Naive thymus-derived CD4-positive, alpha-beta T cell (primary cell): ENCODE measurements at regions not wholly inside any gene's neighbourhood (a gene's known extent, or its start where the extent isn't known, plus 50 kb on each side); places are given as distances from the start of the nearest gene placed in this dataset.

Source experiments
- ATAC-seq: fragments of 150-1000 bp; cut with Tn5 transposase; 2 replicates; pipeline ENCODE4 v1.10.0; 2021; ENCODE audit warnings: mild to moderate bottlenecking, moderate library complexity
- CTCF ChIA-PET: fragments of 350-600 bp; sonication (Branson Sonifier 250); formaldehyde crosslinking; loops from one replicate; lab custom pipeline; 2021; ENCODE audit warnings: antibody characterized with exemption; lab: Charles Lee
- POLR2A ChIA-PET: fragments of 350-600 bp; sonication (Branson Sonifier 250); formaldehyde crosslinking; loops from one replicate; lab custom pipeline; 2021; ENCODE audit warnings: antibody characterized with exemption, inconsistent platforms; lab: Charles Lee
- DNase-seq, 9 donors: peaks; one replicate each; pipeline versions ENCODE4 v3.0.0 to v3.0.0-alpha.2; 2020 to 2022; ENCODE audit warnings: mixed read lengths in 1 of 9
- H3K27ac ChIP-seq: one replicate; pipeline ENCODE4 v1.7.0; 2013; ENCODE audit warnings: mild to moderate bottlenecking, low read depth, low read length, moderate library complexity
- H3K27me3 ChIP-seq, 2 donors: one replicate each; pipeline ENCODE4 v1.7.0; 2013; ENCODE audit warnings: low read length in 2 of 2, mild to moderate bottlenecking in 2 of 2, moderate library complexity in 2 of 2; ENCODE audit not compliant: control insufficient read depth in 2 of 2, insufficient read depth in 2 of 2
- H3K36me3 ChIP-seq, 3 experiments: 1 replicate in 2 of 3; 2 replicates in 1 of 3; pipeline ENCODE4 v1.7.0; 2013; ENCODE audit warnings: low read length in 3 of 3, mild to moderate bottlenecking in 3 of 3, moderate library complexity in 1 of 3; ENCODE audit not compliant: insufficient read depth in 3 of 3, control insufficient read depth in 2 of 3
- H3K4me1 ChIP-seq, 2 donors: one replicate each; pipeline ENCODE4 v1.7.0; 2013; ENCODE audit warnings: low read length in 2 of 2, mild to moderate bottlenecking in 2 of 2, moderate library complexity in 1 of 2; ENCODE audit not compliant: control insufficient read depth in 2 of 2, insufficient read depth in 2 of 2
- H3K4me3 ChIP-seq: 2 replicates; pipeline ENCODE4 v1.7.0; 2013; ENCODE audit warnings: mild to moderate bottlenecking, low read length
- H3K9me3 ChIP-seq, 3 experiments: 1 replicate in 2 of 3; 2 replicates in 1 of 3; pipeline ENCODE4 v1.7.0; 2013; ENCODE audit warnings: low read length in 3 of 3; ENCODE audit not compliant: control insufficient read depth in 2 of 3
- H3K27ac Mint-ChIP-seq, 9 donors: one replicate each; pipeline ENCODE4 v1.8.0; 2020 to 2022; ENCODE audit warnings: mixed read lengths in 9 of 9, mild to moderate bottlenecking in 8 of 9, moderate library complexity in 5 of 9, inconsistent platforms in 2 of 9
- H3K27me3 Mint-ChIP-seq, 5 donors: one replicate each; pipeline ENCODE4 v1.8.0; 2021 to 2022; ENCODE audit warnings: mixed read lengths in 5 of 5, mild to moderate bottlenecking in 1 of 5
- H3K36me3 Mint-ChIP-seq, 5 donors: one replicate each; pipeline ENCODE4 v1.8.0; 2020 to 2022; ENCODE audit warnings: mixed read lengths in 5 of 5, mild to moderate bottlenecking in 3 of 5, inconsistent platforms in 1 of 5
- H3K4me1 Mint-ChIP-seq, 7 donors: one replicate each; pipeline ENCODE4 v1.8.0; 2020 to 2022; ENCODE audit warnings: mixed read lengths in 7 of 7, mild to moderate bottlenecking in 3 of 7, inconsistent platforms in 1 of 7
- H3K4me3 Mint-ChIP-seq, 10 donors: one replicate each; pipeline ENCODE4 v1.8.0; 2020 to 2022; ENCODE audit warnings: mild to moderate bottlenecking in 10 of 10, mixed read lengths in 10 of 10, moderate library complexity in 6 of 10, inconsistent platforms in 2 of 10
- H3K9me3 Mint-ChIP-seq, 11 donors: one replicate each; pipeline ENCODE4 v1.8.0; 2020 to 2022; ENCODE audit warnings: mixed read lengths in 11 of 11, mild to moderate bottlenecking in 4 of 11, inconsistent platforms in 1 of 11, moderate library complexity in 1 of 11
- intact Hi-C, 2 donors: fragments of 100-400 bp; cut with micrococcal nuclease; formaldehyde crosslinking; loops; one replicate each; pipeline ENCODE4 v1.15.1; 2023

GRCh38 chr10:61188691-61189090 is 244.7 kb upstream of the RHOBTB1 start:
- peaks cover 0 to 5% (median 0%) of the 10 kb centered on the region in 5 donors for H3K36me3 Mint-ChIP-seq
- H3K27me3 ChIP-seq, result no peaks in the 10 kb centered on the region
- H3K9me3 Mint-ChIP-seq, result peaks cover 0 to 14% (median 7%) of the 10 kb centered on the region in 11 donors
- no peaks in the 10 kb centered on the region for H3K9me3 ChIP-seq
- H3K27me3 Mint-ChIP-seq, result peaks cover 0 to 14% (median 7%) of the 10 kb centered on the region in 5 donors
- no peak for DNase-seq
- ATAC-seq, result no peak
- H3K27ac Mint-ChIP-seq, result no peak overlapping the region
- no peak overlapping the region for H3K4me3 ChIP-seq
- no peaks in the 10 kb centered on the region for H3K36me3 ChIP-seq
- H3K27ac ChIP-seq, result no peak overlapping the region
- POLR2A ChIA-PET, result no interaction called here
- H3K4me1 ChIP-seq, result no peaks in the 10 kb centered on the region
- CTCF ChIA-PET, result no interaction called here
- no peaks in the 10 kb centered on the region for H3K4me1 Mint-ChIP-seq
- intact Hi-C loops, result no loop called here
- H3K4me3 Mint-ChIP-seq, result no peak overlapping the region

GRCh38 chr10:61188101-61188500 is 244.1 kb upstream of the RHOBTB1 start:
- ChIA-PET POLR2A (no interaction called here), CTCF (no interaction called here)
- peaks cover 0 to 4% (median 0%) of the 10 kb centered on the region in 5 donors for H3K36me3 Mint-ChIP-seq
- H3K4me3 Mint-ChIP-seq, result no peak overlapping the region
- H3K27me3 Mint-ChIP-seq, result peaks cover 0 to 11% (median 3%) of the 10 kb centered on the region in 5 donors
- no peaks in the 10 kb centered on the region for H3K9me3 ChIP-seq
- no peaks in the 10 kb centered on the region for H3K4me1 Mint-ChIP-seq
- intact Hi-C loops, result no loop called here
- peaks cover 0 to 10% (median 4%) of the 10 kb centered on the region in 11 donors for H3K9me3 Mint-ChIP-seq
- no peaks in the 10 kb centered on the region for H3K36me3 ChIP-seq
- H3K27ac Mint-ChIP-seq, result no peak overlapping the region
- ATAC-seq (no peak), DNase-seq (no peak)
- H3K27me3 ChIP-seq, result no peaks in the 10 kb centered on the region
- no peak overlapping the region for H3K4me3 ChIP-seq
- no peak overlapping the region for H3K27ac ChIP-seq
- no peaks in the 10 kb centered on the region for H3K4me1 ChIP-seq

- Histone ChIP-seq H3K9me3 (no peaks in the 10 kb centered on the region), H3K27ac (no peak overlapping the region), H3K4me3 (no peak overlapping the region), H3K27me3 (no peaks in the 10 kb centered on the region), H3K4me1 (no peaks in the 10 kb centered on the region), H3K36me3 (no peaks in the 10 kb centered on the region)
- ChIA-PET CTCF (no interaction called here), POLR2A (no interaction called here)
- no peak overlapping the region for H3K4me3 Mint-ChIP-seq
- DNase-seq (no peak), ATAC-seq (no peak)
- H3K27ac Mint-ChIP-seq, result no peak overlapping the region
- H3K9me3 Mint-ChIP-seq, result peaks cover 0 to 6% (median 0%) of the 10 kb centered on the region in 11 donors
- H3K4me1 Mint-ChIP-seq, result no peaks in the 10 kb centered on the region
- peaks cover 0 to 7% (median under 1%) of the 10 kb centered on the region in 5 donors for H3K27me3 Mint-ChIP-seq
- intact Hi-C loops, result no loop called here
- no peaks in the 10 kb centered on the region for H3K36me3 Mint-ChIP-seq
Observed at GRCh38 chr10:61187601-61188000, 243.6 kb upstream of the RHOBTB1 start.

DNA sequence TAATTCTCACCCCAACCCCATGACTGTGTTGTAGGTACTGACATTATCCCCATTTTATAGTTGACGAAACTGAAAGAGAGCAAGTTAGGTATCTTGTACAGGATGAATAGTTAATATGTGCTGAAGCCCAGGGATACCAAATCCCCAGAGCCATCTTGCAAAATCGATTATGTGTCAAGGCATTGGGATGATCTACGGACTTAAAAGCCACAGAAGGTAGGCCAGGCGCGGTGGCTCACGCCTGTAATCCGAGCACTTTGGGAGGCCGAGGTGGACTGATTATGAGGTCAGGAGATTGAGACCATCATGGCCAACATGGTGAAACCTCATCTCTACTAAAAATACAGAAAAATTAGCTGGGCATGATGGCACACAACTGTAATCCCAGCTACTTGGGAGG is 242.4 kb upstream of the RHOBTB1 start:
- Mint-ChIP-seq H3K27me3 (peaks cover 0 to 7% (median 2%) of the 10 kb centered on the region in 5 donors), H3K27ac (no peak overlapping the region), H3K36me3 (no peaks in the 10 kb centered on the region), H3K4me3 (no peak overlapping the region), H3K4me1 (no peaks in the 10 kb centered on the region), H3K9me3 (peaks cover 0 to 2% (median 0%) of the 10 kb centered on the region in 11 donors)
- Histone ChIP-seq H3K36me3 (no peaks in the 10 kb centered on the region), H3K27me3 (no peaks in the 10 kb centered on the region), H3K4me3 (no peak overlapping the region), H3K9me3 (no peaks in the 10 kb centered on the region), H3K4me1 (no peaks in the 10 kb centered on the region), H3K27ac (no peak overlapping the region)
- ATAC-seq (no peak), DNase-seq (no peak)
- ChIA-PET POLR2A (no interaction called here), CTCF (no interaction called here)
- intact Hi-C loops, result no loop called here

- ATAC-seq (no peak), DNase-seq (no peak)
- Histone ChIP-seq H3K4me1 (no peaks in the 10 kb centered on the region), H3K36me3 (no peaks in the 10 kb centered on the region), H3K4me3 (no peak overlapping the region), H3K27me3 (no peaks in the 10 kb centered on the region), H3K27ac (no peak overlapping the region), H3K9me3 (no peaks in the 10 kb centered on the region)
- H3K4me3 Mint-ChIP-seq, result no peak overlapping the region
- H3K27ac Mint-ChIP-seq, result no peak overlapping the region
- peaks cover 0 to 6% (median 2%) of the 10 kb centered on the region in 5 donors for H3K27me3 Mint-ChIP-seq
- intact Hi-C loops, result no loop called here
- ChIA-PET POLR2A (no interaction called here), CTCF (no interaction called here)
- no peaks in the 10 kb centered on the region for H3K36me3 Mint-ChIP-seq
- no peaks in the 10 kb centered on the region for H3K4me1 Mint-ChIP-seq
- H3K9me3 Mint-ChIP-seq, result peaks cover 0 to 2% (median 0%) of the 10 kb centered on the region in 11 donors
Observed at GRCh38 chr10:61184429-61184828, 240.4 kb upstream of the RHOBTB1 start.

GRCh38 chr10:61183967-61184366 is 240.0 kb upstream of the RHOBTB1 start:
- H3K9me3 Mint-ChIP-seq, result peaks cover 0 to 2% (median 0%) of the 10 kb centered on the region in 11 donors
- intact Hi-C loops, result no loop called here
- no peaks in the 10 kb centered on the region for H3K4me1 ChIP-seq
- H3K4me3 Mint-ChIP-seq, result no peak overlapping the region
- H3K9me3 ChIP-seq, result no peaks in the 10 kb centered on the region
- H3K36me3 ChIP-seq, result no peaks in the 10 kb centered on the region
- no peak overlapping the region for H3K4me3 ChIP-seq
- CTCF ChIA-PET, result no interaction called here
- no peak overlapping the region for H3K27ac Mint-ChIP-seq
- H3K27me3 ChIP-seq, result no peaks in the 10 kb centered on the region
- POLR2A ChIA-PET, result no interaction called here
- DNase-seq (no peak), ATAC-seq (no peak)
- no peaks in the 10 kb centered on the region for H3K36me3 Mint-ChIP-seq
- H3K27me3 Mint-ChIP-seq, result peaks cover 0 to 6% (median 2%) of the 10 kb centered on the region in 5 donors
- H3K4me1 Mint-ChIP-seq, result no peaks in the 10 kb centered on the region
- H3K27ac ChIP-seq, result no peak overlapping the region

DNA sequence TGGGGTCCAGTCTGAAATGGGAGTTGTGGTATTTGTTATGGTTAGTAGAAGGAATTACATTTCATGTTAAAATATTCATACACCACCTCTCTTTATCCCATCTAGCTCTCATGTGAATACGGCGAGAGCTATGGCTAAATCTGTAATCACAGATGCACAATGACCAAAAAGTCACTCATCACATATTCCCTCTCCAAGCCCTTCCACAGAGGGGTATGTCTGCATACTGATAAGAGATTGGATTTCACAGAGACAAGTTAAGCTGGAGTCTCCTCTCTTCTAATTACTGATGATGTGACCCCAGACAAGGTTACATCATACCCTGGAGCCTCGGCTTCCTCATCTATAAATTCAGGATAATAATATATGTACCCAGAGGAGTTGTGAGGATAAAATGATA is 237.8 kb upstream of the RHOBTB1 start:
- no peak for DNase-seq
- H3K9me3 Mint-ChIP-seq, result peaks cover 0 to 2% (median 0%) of the 10 kb centered on the region in 11 donors

More for the DNA sequence above, 237.8 kb upstream of the RHOBTB1 start:
- H3K27me3 Mint-ChIP-seq, result peaks cover 0 to 6% (median 2%) of the 10 kb centered on the region in 5 donors
- no peaks in the 10 kb centered on the region for H3K36me3 Mint-ChIP-seq
- H3K27ac ChIP-seq, result no peak overlapping the region
- intact Hi-C loops, result no loop called here
- no peak overlapping the region for H3K4me3 ChIP-seq
- ChIA-PET CTCF (no interaction called here), POLR2A (no interaction called here)
- no peaks in the 10 kb centered on the region for H3K4me1 ChIP-seq
- no peaks in the 10 kb centered on the region for H3K27me3 ChIP-seq
- H3K4me1 Mint-ChIP-seq, result no peaks in the 10 kb centered on the region
- no peak overlapping the region for H3K4me3 Mint-ChIP-seq
- no peak for ATAC-seq
- H3K36me3 ChIP-seq, result no peaks in the 10 kb centered on the region
- H3K9me3 ChIP-seq, result no peaks in the 10 kb centered on the region
- no peak overlapping the region for H3K27ac Mint-ChIP-seq
